ENCODE measurements at regions not wholly inside any gene's neighbourhood (a gene's known extent, or its start where the extent isn't known, plus 50 kb on each side); places are given as distances from the start of the nearest gene placed in this dataset.

- ATAC-seq, result no peak
Observed at GRCh38 chr4:25580633-25581467, 74.8 kb upstream of the SLC34A2 start.

GRCh38 chr4:25585901-25586523 lies 69.6 kb upstream of the SLC34A2 start:
- ATAC-seq, result no peak

DNA sequence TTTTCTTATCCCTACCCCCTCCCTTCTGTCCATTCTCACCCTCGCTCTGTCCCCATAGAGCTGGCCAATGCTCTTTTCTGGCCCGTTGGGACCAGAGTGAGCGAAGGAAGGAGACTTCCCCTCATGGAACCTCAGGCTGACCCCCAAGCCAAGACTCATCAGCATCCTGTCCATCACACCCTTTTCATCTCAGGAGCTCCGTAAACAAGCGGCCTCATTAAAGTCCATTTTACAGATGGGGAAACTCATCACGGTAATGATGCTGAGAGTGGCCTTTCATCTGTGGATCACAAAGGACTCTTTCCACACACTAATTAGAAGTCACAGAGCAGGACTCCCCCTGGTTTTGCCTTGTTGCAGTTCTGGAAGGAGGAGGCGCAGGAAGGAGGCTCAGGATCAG lies 67.4 kb upstream of the SLC34A2 start:
- ATAC-seq, result no peak

DNA sequence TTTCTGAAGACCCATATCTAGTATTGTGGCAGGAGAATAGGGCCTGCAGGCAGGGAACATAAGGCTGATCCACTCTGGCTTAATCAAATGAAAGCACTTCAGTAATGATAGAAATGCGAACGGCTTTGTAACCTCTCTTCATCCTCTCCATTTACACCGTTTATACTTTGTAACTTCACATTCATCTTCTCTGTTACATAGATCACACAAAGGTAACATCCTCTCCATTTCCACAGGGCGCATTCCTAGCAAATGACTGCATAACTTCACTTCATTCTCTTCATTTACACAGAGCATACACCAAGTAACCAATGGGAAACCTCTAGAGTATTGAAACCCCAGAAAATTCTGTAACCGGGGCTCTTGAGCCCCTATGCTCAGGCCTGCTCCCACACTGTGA lies 65.5 kb upstream of the SLC34A2 start:
- ATAC-seq, result no peak

- ATAC-seq, result no peak
Observed at GRCh38 chr4:25592736-25593135, 62.9 kb upstream of the SLC34A2 start.
